ENCODE measurements at regions not wholly inside any gene's neighbourhood (a gene's known extent, or its start where the extent isn't known, plus 50 kb on each side); places are given as distances from the start of the nearest gene placed in this dataset.

- Histone ChIP-seq H3K27me3 (replicated peaks) (no peaks in the 10 kb centered on the region), H3K4me3 (ENCODE audit: low read depth, low read length) (no peak overlapping the region), H3K36me3 (replicated peaks) (no peaks in the 10 kb centered on the region), H3K27ac (no peak overlapping the region)
- DNase-seq = no peak
- no peak for TF ChIP-seq CTCF (IDR thresholded peaks at IDR 0.05; ENCODE audit: low read depth, low read length, missing control alignments)
- in situ Hi-C loops (cut with HindIII; ENCODE audit: low pct_ligation_motif_present, low sequenced_read_pairs) = no loop called here
Observed at GRCh38 chr10:92755725-92756124, 66.0 kb downstream of the HHEX start.

GRCh38 chr10:92756201-92757065 is 66.7 kb downstream of the HHEX start:
- no peak overlapping the region for H3K4me3 ChIP-seq (ENCODE audit: low read depth, low read length)
- no peaks in the 10 kb centered on the region for H3K27me3 ChIP-seq (replicated peaks)
- TF ChIP-seq CTCF (IDR thresholded peaks at IDR 0.05; ENCODE audit: low read depth, low read length, missing control alignments) = no peak
- DNase-seq = no peak
- H3K27ac ChIP-seq = no peak overlapping the region
- H3K36me3 ChIP-seq (replicated peaks) = no peaks in the 10 kb centered on the region
- in situ Hi-C loops (cut with HindIII; ENCODE audit: low pct_ligation_motif_present, low sequenced_read_pairs) = no loop called here

- no peak overlapping the region for H3K27ac ChIP-seq
- H3K36me3 ChIP-seq (replicated peaks) = no peaks in the 10 kb centered on the region
- no peaks in the 10 kb centered on the region for H3K27me3 ChIP-seq (replicated peaks)
- DNase-seq = peak; percentile 53
- in situ Hi-C loops (cut with HindIII; ENCODE audit: low pct_ligation_motif_present, low sequenced_read_pairs) = no loop called here
- TF ChIP-seq CTCF (IDR thresholded peaks at IDR 0.05; ENCODE audit: low read depth, low read length, missing control alignments) = peak; percentile 43
- no peak overlapping the region for H3K4me3 ChIP-seq (ENCODE audit: low read depth, low read length)
Observed at GRCh38 chr10:92757066-92757710, 67.4 kb downstream of the HHEX start.

GRCh38 chr10:92757711-92758104 is 68.0 kb downstream of the HHEX start:
- in situ Hi-C loops (cut with HindIII; ENCODE audit: low pct_ligation_motif_present, low sequenced_read_pairs) = no loop called here
- Histone ChIP-seq H3K27me3 (replicated peaks) (no peaks in the 10 kb centered on the region), H3K36me3 (replicated peaks) (no peaks in the 10 kb centered on the region), H3K27ac (no peak overlapping the region), H3K4me3 (ENCODE audit: low read depth, low read length) (no peak overlapping the region)
- no peak for DNase-seq
- no peak for TF ChIP-seq CTCF (IDR thresholded peaks at IDR 0.05; ENCODE audit: low read depth, low read length, missing control alignments)

- Histone ChIP-seq H3K27ac (no peak overlapping the region), H3K36me3 (replicated peaks) (no peaks in the 10 kb centered on the region), H3K4me3 (ENCODE audit: low read depth, low read length) (no peak overlapping the region), H3K27me3 (replicated peaks) (no peaks in the 10 kb centered on the region)
- in situ Hi-C loops (cut with HindIII; ENCODE audit: low pct_ligation_motif_present, low sequenced_read_pairs) = no loop called here
- DNase-seq = no peak
- TF ChIP-seq CTCF (IDR thresholded peaks at IDR 0.05; ENCODE audit: low read depth, low read length, missing control alignments) = no peak
Observed at GRCh38 chr10:92758594-92758993, 68.8 kb downstream of the HHEX start.
